GM19023 (cell line): ENCODE measurements at regions not wholly inside any gene's neighbourhood (a gene's known extent, or its start where the extent isn't known, plus 50 kb on each side); places are given as distances from the start of the nearest gene placed in this dataset.
"Not testable (repeated sequence)": the region's sequence is repeated elsewhere in the genome, so short reads cannot be mapped to it uniquely, and the experiment has no call there.

ENCODE experiments used
- ATAC-seq: cut with Tn5 transposase; IDR thresholded peaks from one replicate; pipeline ENCODE4 v1.9.1; 2021; ENCODE audit warnings: mild to moderate bottlenecking, moderate library complexity; ENCODE audit not compliant: unreplicated experiment

DNA sequence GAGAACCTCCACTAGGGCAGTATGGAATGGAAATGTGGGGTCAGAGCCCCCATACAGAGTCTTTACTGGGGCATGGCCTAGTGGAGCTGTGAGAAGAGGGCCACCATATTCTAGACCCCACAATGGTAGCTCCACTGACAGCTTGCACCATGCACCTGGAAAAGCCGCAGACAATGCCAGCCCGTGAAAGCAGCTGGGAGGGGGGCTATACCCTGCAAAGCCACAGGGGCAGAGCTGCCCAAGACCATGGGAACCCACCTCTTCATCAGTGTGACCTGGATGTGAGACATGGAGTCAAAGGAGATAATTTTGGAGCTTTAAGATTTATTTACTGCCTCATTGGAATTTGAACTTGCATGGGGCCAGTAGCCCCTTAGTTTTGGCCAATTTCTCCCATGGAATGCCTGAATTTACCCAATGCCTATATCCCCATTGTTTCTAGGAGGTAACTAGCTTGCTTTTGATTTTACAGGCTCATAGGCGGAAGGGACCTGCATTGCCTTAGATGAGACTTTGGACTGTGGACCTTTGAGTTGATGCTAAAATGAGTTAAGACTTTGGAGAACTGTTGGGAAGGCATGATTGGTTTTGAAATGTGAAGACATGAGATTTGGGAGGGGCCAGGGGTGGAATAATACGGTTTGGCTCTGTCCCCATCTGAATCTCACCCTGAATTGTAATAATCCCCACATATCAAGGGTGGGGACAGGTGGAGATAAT lies 89.4 kb upstream of the MAMLD1 start:
- not testable (repeated sequence) for ATAC-seq

DNA sequence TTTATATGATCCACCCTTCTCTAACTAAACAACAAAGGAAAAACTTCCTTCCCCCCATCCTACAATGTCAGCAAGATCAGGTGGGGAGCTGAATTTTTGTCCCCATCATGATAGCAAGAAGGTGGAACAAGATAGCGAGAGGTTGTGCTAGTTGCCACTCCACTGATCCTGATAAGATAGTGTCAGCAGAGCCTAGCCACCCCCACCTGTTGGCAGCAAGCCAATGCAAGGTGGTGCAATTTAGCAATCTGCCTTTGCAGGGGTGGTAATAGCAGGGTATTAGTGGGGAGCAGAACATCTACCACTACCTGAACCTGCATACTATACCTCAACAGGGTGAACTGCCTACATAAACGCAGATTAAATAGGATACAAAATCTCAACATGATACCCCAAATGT lies 80.2 kb upstream of the MAMLD1 start:
- ATAC-seq = no peak

DNA sequence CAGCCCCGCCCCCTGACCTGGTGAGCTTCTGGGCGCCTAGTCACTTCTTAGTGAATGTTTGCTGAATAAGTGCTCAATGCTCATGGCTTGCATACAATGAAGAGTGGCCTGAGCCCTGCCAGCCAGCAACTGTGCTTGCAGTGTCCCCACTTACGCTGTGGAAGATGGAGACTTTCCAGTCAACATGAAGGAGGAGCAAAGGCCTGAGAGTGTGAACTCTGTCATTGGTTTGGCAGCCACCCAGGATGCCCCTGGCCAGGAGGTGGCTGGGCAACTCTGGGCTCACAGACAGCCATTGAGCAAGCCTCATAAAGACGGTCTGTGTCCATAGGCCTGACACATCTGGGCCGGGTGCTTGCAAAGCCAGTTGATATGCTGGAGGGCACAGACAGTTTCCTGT lies 72.1 kb upstream of the MAMLD1 start:
- ATAC-seq = no peak

DNA sequence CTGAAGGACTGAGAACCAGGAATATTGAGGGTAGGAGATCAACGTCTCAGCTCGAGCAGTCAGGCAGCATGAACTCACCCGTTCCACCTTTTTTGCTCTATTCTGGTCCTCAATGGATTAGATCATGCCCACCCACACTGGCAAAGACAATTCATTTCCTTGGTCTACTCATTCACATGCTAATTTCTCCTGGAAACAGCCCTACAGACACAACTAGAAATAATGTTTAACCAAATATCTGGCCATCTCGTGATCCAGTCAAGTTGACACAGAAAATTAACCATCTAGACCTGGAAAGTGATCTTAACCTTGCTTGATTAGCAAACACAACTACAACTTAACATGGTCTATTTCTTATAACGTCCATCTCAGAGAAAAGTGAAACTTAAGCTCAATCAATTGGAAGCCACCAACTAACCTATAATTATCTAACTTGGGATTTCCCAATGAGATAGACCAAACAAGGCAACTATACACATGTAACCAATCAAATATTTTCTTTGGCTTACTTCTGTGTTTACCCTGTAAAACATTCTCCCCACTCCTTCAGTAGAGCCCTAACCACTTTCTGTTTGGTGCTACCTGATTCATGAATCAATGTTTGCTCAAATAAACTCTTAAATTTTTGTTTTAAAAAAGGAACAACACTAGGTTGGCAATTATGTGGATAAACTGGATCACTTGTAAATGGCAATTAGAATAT lies 69.7 kb upstream of the MAMLD1 start:
- no peak for ATAC-seq

DNA sequence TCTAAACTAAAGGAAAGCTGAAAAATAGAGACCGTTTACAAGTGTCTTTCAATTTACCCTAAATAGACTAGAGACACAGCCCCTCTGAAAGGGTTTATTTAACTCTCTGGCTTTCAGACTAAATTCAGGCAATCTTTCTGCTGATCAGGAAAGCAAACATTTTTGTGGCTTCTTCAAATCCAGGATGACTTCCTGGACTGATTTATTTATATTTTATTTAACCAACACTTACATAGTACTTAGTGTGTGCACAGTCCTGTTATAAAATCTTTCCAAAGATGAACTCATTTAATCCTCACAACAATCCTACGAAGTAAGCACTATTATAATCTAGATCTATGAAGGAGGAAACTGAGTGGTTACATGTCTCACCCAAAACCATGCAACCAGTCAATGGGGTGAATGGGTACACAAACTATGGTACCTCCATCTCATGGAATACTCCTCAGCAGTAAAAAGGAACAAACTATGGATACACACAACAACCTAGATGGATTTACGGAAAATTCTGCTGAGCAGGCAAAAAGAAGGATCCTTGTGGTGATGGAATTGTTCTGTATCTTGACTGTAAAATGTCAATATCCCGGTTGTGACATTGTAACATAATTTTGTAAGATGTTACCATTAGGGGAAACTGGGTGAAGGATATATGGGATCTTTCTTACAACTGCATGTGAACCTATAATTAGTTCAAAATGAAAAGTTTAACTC lies 64.1 kb upstream of the MAMLD1 start:
- no peak for ATAC-seq

DNA sequence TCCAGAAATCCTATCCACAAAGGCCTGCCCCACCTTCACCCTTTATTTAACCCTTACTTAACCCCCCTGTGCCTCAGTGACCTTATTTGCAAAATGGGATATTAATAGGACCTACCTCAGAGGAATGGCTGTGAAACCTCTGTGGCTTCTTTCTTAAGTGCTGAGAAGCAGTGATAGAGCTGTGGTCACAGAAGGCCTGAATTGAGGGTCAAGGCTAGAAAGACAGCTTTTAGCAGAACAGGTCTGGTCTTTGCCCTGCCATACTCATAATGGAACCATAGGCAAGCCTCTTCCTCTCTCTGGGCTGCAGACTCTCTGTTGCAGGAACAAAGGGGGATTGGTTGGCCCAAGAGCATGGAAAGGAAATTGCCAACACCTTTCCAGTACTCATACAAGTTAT lies 63.5 kb upstream of the MAMLD1 start:
- ATAC-seq = no peak

DNA sequence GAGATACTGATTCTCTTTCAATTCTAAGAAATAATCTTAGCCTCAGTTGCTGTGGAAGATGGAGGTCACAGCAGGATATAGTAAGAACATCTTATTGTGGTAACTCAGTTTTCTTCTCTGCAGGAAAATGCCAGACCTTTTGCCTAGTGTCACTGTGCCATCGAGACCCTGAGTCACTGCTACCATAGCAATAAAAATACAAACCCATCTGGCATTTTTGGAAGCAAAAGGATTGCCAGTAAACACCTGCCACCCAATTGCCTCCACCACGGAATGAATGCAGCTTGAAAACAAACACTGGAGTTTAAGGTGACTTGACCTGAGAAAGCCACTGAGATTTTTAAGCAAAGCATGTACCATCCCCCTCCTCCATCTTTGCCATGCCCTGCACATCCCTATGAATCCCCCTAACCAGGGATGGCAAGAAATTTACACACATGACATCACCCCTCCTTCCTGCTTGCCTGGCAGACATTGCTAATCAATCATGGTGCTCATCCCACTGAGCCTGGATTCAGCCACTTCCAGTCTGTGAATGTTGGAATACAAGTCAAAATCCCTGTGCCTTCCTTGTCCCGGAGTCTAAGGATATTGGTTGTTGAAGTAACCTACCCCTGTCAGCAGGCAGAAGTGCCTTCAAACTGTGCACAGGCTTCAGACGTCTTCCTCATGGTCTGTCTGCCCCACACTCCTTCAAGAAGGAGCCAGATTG lies 59.6 kb upstream of the MAMLD1 start:
- ATAC-seq = no peak

DNA sequence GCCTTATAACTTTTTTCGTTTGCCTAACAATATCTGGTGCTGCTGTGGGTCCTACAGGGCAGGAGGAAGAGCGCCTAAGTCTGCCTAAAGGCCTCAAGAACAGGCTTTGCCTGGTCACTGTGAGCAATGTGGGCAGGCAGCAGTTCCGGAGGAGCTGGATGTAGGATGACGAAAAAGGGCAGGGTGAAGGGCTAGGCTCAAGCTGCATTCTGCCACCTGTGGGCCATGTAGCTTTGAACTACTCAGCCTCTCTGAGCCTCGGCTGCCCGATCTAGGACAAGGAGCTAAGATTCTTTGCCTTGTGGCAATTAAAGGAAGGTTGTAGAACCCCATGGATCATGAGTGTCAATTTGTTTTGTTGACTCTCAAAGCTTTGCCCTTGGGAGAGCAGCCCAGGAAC lies 57.1 kb upstream of the MAMLD1 start:
- ATAC-seq = no peak

DNA sequence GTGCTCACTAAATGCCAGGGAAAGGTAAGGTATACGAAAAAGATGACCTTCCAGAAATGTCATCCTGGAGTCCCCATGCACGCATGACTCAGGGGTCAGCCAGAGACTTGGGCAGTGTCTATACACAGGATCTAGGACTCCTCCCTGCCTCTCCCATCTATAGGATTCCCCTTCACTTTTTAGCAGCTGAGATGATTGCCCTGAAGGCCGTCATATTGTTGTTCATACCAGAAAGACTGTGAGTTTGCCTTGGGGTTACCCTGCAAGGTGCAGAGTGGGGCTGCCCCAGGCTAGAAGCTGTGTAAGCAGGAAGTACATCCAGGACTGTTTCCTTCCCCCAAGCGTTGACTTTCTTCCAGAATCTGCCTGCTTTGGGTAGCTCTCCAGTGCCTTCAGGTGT lies 55.1 kb upstream of the MAMLD1 start:
- no peak for ATAC-seq

DNA sequence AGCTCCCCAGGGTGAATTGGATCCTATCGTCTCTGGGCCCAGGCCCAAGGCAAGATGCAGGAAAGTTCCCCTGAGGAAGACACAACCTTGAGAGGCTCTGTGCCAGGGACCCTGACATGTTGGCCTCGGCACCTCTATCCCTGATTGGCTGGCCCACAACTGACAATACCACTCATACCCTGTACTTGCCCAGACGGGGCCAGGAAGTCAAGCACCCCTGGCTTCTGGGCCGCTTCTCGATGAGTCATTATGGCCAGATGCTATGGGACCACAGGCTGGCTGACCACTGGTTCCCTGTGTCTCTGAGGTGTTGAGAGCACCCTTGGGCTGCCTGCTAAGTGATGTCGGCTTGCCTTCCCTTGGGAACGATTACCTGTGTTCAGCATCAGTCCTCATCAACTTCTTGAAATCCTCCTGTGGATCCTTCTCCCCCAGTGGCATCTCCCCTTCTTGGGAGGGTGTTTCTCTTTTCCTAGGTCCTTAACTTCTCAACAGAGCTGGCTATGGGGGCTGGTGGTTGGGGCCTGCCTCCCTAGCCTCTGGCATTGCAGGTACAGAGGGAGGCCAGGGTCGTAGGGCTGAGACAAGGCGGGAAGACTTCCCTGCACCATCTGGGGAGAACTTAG lies 54.5 kb upstream of the MAMLD1 start:
- no peak for ATAC-seq

DNA sequence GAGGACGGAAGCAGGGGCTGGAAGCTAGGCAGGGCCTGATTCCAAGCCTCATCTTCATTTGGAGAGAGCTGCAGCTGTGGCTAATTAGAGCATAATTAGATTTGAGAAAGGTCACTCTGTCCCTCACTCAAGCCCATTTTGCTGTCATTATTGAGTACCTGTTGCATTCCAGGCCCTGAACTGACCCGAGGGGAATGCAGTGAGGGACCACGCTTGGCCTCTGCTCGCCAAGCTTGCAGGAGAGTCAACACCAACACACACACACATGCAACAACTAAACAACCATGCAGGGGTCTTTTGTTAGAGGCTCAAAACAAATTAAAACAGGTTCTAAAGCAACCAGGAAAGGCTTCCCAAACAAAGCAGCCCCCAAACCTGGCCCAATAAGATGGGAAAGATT lies 52.7 kb upstream of the MAMLD1 start:
- ATAC-seq = no peak

DNA sequence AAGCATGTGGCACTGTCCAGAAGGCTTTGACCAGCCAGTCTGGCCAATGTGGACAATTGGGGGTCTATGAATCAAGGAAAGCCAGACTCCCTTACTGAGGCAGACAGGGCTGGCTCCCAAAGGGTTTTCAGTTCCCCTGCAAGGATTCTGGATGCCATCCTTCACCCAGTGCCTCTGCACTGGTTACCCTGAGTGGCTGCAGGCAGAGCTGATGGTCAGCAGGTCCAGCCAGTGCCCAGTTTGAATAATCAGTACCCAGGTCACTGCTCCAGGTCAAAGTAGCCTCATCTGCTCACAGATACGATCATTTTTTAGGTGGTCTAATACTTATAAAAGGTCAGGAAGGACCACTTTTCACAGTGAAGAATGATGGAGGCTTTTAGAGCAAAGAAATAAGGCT lies 52.2 kb upstream of the MAMLD1 start:
- no peak for ATAC-seq

DNA sequence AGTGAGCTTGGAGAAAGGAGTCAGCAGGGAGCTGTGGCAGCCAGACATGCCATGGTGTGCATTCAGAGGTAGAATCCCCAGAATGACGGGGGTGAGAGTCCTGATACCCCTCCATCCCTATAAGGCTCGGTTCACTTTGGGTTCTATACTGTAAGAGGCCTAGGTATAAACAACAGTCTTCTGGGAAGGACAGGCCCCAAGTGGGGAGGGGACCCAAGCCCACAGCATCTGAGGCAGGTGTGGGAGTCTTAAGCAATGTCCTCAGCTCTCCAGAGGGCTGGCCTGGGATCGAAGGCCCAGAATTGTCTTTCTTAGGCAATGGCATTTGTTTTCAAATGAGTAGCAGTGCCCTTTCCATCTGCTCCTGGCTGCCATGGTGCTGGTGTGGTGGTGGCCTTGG lies 50.2 kb upstream of the MAMLD1 start:
- no peak for ATAC-seq
